Stomach (tissue), 8 donors: ENCODE measurements at regions not wholly inside any gene's neighbourhood (a gene's known extent, or its start where the extent isn't known, plus 50 kb on each side); places are given as distances from the start of the nearest gene placed in this dataset.

ENCODE experiments used
- DNase-seq, 2 donors: peaks; one replicate each; pipeline versions ENCODE4 v3.0.0 to v3.0.0-alpha.2; 2013 to 2019
- H3K27ac ChIP-seq, 5 donors: fragments of 200-600 bp in 4 of 5; sonication (generic) in 4 of 5; one replicate each; pipeline ENCODE4 v1.5.1; 2013 to 2019; ENCODE audit warnings: mild to moderate bottlenecking in 1 of 5, moderate library complexity in 1 of 5
- H3K27me3 ChIP-seq, 3 donors: fragments of 200-600 bp; sonication (generic); one replicate each; pipeline ENCODE4 v1.5.1; 2017 to 2019; ENCODE audit warnings: mixed run types in 1 of 3
- H3K36me3 ChIP-seq, 4 donors: fragments of 200-600 bp; sonication (generic); 1 replicate in 3 of 4; 2 replicates in 1 of 4; pipeline ENCODE4 v1.5.1; 2016 to 2019
- H3K4me1 ChIP-seq, 4 donors: fragments of 200-600 bp; sonication (generic); one replicate each; pipeline ENCODE4 v1.5.1; 2016 to 2019
- H3K4me3 ChIP-seq, 4 donors: fragments of 200-600 bp; sonication (generic) in 3 of 4; one replicate each; pipeline ENCODE4 v1.5.1; 2016 to 2019; ENCODE audit warnings: mild to moderate bottlenecking in 1 of 4
- H3K9me3 ChIP-seq, 4 donors: fragments of 200-600 bp; sonication (generic); one replicate each; pipeline ENCODE4 v1.5.1; 2016 to 2019
- CTCF ChIP-seq, 7 experiments: fragments of 450-650 bp in 4 of 7; fragments of 200-600 bp in 3 of 7; sonication (generic) in 3 of 7; IDR thresholded peaks; one replicate each; pipeline ENCODE4 v1.5.1; 2016 to 2019; ENCODE audit warnings: antibody characterized with exemption in 7 of 7, control low read depth in 2 of 7, mild to moderate bottlenecking in 1 of 7
- EP300 ChIP-seq: sonication (generic); formaldehyde crosslinking; IDR thresholded peaks from one replicate; pipeline ENCODE4 v1.6.1; 2017; ENCODE audit warnings: antibody characterized with exemption
- POLR2A ChIP-seq, 4 donors: fragments of 450-650 bp; IDR thresholded peaks; one replicate each; pipeline ENCODE4 v1.6.1; 2016; ENCODE audit warnings: antibody characterized with exemption in 4 of 4, control low read depth in 2 of 4, mild to moderate bottlenecking in 1 of 4, moderate library complexity in 1 of 4
- POLR2AphosphoS5 ChIP-seq, 3 donors: sonication (generic); formaldehyde crosslinking; IDR thresholded peaks; one replicate each; pipeline ENCODE4 v1.6.1; 2016; ENCODE audit warnings: antibody characterized with exemption in 3 of 3
- WGBS, 5 donors: extraction: QIAGEN DNeasy Blood & Tissue Kit in 3 of 5; methylation state at CpG; one replicate each; pipeline versions ENCODE4 v1.1.5 to v1.1.7; 2013 to 2018; 5-methylcytosine and 5-hydroxymethylcytosine counted together
- intact Hi-C: fragments of 100-400 bp; cut with DNase I; formaldehyde crosslinking; loops from one replicate; pipeline ENCODE4 v1.15.1; 2023; ENCODE audit warnings: low total_unique reads
- donor health status: healthy with polysubstance abuse.
- donor health status: Bipolar disorder and iron deficiency.
- donor health status: healthy.

GRCh38 chr2:191574232-191574631 is 103.7 kb upstream of the NABP1 start:
- H3K36me3 ChIP-seq = no peaks in the 10 kb centered on the region
- intact Hi-C loops = no loop called here

GRCh38 chr2:191577605-191578004 is 100.3 kb upstream of the NABP1 start:
- intact Hi-C loops = no loop called here
- Histone ChIP-seq H3K36me3 (no peaks in the 10 kb centered on the region), H3K27ac (no peak overlapping the region), H3K4me1 (no peaks in the 10 kb centered on the region), H3K4me3 (no peak overlapping the region), H3K9me3 (no peaks in the 10 kb centered on the region), H3K27me3 (no peaks in the 10 kb centered on the region)
- TF ChIP-seq EP300 (no peak), POLR2AphosphoS5 (IDR thresholded peaks at IDR 0.05) (no peak), POLR2A (IDR thresholded peaks at IDR 0.05) (no peak), CTCF (IDR thresholded peaks at IDR 0.05) (no peak)
- 66 to 100% (median 76%) methylated on average over 2 of the region's 2 CpGs for WGBS, 5 donors
- no peak for DNase-seq

More at GRCh38 chr2:191574232-191574631, 103.7 kb upstream of the NABP1 start:
- Histone ChIP-seq H3K4me1 (peaks cover 0 to 11% (median 0%) of the 10 kb centered on the region in 4 donors), H3K9me3 (no peaks in the 10 kb centered on the region), H3K27me3 (no peaks in the 10 kb centered on the region), H3K27ac (no peak overlapping the region), H3K4me3 (no peak overlapping the region)
- DNase-seq = no peak
- TF ChIP-seq EP300 (no peak), POLR2AphosphoS5 (IDR thresholded peaks at IDR 0.05) (no peak), POLR2A (IDR thresholded peaks at IDR 0.05) (no peak), CTCF (IDR thresholded peaks at IDR 0.05) (no peak)
- WGBS, 5 donors = 86 to 92% (median 89%) methylated on average over 2 of the region's 2 CpGs

DNA sequence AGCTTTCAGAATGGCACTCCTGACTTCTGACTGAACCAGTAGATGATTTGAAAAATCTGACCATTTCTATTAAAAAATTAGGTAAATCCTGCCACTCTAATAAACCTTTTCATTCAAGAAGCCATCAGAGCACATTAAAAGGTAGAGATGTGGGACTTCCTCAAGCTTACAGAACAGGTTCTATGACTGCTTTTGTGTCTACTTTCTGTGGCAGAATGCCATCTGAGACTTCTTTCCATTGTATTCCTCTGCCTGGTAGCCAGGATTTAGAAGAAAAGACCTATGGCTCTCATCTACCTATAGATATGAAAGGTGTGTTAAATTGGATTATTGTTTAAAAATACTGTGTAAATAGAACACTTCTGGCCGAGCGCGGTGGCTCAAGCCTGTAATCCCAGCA is 99.9 kb upstream of the NABP1 start:
- Histone ChIP-seq H3K4me3 (no peak overlapping the region), H3K27me3 (no peaks in the 10 kb centered on the region), H3K9me3 (no peaks in the 10 kb centered on the region), H3K36me3 (no peaks in the 10 kb centered on the region), H3K27ac (no peak overlapping the region), H3K4me1 (no peaks in the 10 kb centered on the region)
- 71 to 89% (median 85%) methylated on average over 3 of the region's 3 CpGs for WGBS, 5 donors
- DNase-seq = no peak
- no peak for TF ChIP-seq POLR2A (IDR thresholded peaks at IDR 0.05)
- no peak for TF ChIP-seq CTCF (IDR thresholded peaks at IDR 0.05)
- TF ChIP-seq EP300 = no peak
- no peak for TF ChIP-seq POLR2AphosphoS5 (IDR thresholded peaks at IDR 0.05)
- intact Hi-C loops = no loop called here

- Histone ChIP-seq H3K27me3 (no peaks in the 10 kb centered on the region), H3K9me3 (no peaks in the 10 kb centered on the region), H3K27ac (no peak overlapping the region), H3K36me3 (no peaks in the 10 kb centered on the region), H3K4me1 (no peaks in the 10 kb centered on the region), H3K4me3 (no peak overlapping the region)
- WGBS, 5 donors = 85 to 93% (median 90%) methylated on average over 4 of the region's 4 CpGs
- TF ChIP-seq POLR2A (IDR thresholded peaks at IDR 0.05) (no peak), POLR2AphosphoS5 (IDR thresholded peaks at IDR 0.05) (no peak)
- no peak for DNase-seq
- intact Hi-C loops = no loop called here
Observed at GRCh38 chr2:191580581-191580980, 97.4 kb upstream of the NABP1 start.

DNA sequence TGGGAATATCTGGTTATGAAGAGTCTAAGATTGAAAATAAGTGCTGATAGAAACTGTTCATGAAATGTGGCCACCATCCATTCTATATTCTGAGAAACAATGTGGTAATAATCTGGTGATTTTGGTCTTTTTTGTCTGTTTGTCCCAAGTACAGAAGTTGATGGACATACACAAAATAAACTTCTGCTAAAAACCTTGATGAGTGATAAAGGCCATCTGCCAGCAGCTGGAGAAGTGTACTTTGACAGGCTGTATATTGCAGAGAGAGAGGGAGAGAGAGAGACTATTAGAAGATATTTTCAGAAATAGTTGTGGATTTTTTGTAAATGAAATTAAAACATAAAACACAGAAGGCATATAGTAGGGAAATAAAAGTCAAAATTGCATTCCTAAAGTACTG is 96.9 kb upstream of the NABP1 start:
- TF ChIP-seq POLR2A (IDR thresholded peaks at IDR 0.05) (no peak), EP300 (no peak), POLR2AphosphoS5 (IDR thresholded peaks at IDR 0.05) (no peak), CTCF (IDR thresholded peaks at IDR 0.05) (no peak)
- Histone ChIP-seq H3K36me3 (no peaks in the 10 kb centered on the region), H3K9me3 (no peaks in the 10 kb centered on the region), H3K4me1 (no peaks in the 10 kb centered on the region), H3K4me3 (no peak overlapping the region), H3K27me3 (no peaks in the 10 kb centered on the region), H3K27ac (no peak overlapping the region)
- DNase-seq = no peak
- intact Hi-C loops = no loop called here
